OCI-LY7 (cell line): ENCODE measurements at regions not wholly inside any gene's neighbourhood (a gene's known extent, or its start where the extent isn't known, plus 50 kb on each side); places are given as distances from the start of the nearest gene placed in this dataset.

Source experiments
- BruUV-seq: library from RNA; stranded (reverse); fragments of 400-500 nt; replicated peaks from 2 replicates; lab custom pipeline; 2021; lab: Mats Ljungman, UMichigan
- CTCF ChIA-PET: fragments of 300-600 bp; sonication (Branson Sonifier 250); formaldehyde crosslinking; loops from one replicate; lab custom pipeline; 2022; ENCODE audit warnings: antibody characterized with exemption; ENCODE audit not compliant: unreplicated experiment; lab: Charles Lee
- POLR2A ChIA-PET: fragments of 300-600 bp; sonication (Branson Sonifier 250); formaldehyde crosslinking; loops from one replicate; lab custom pipeline; 2022; ENCODE audit warnings: antibody characterized with exemption; lab: Charles Lee
- DNase-seq: peaks from one replicate; pipeline ENCODE4 v3.0.0-alpha.2; 2015; ENCODE audit warnings: low spot score
- H2AFZ ChIP-seq: fragments of 200-600 bp; sonication (generic), shearing (Covaris generic); 2 replicates; pipeline ENCODE4 v1.6.1; 2014; ENCODE audit warnings: mild to moderate bottlenecking, antibody characterized with exemption, low read length, moderate library complexity
- H3K27ac ChIP-seq: fragments of 200-600 bp; sonication (generic); 2 replicates; pipeline ENCODE4 v1.5.1; 2014; ENCODE audit warnings: mixed run types, low read depth, mild to moderate bottlenecking, moderate library complexity, low read length, inconsistent platforms; ENCODE audit not compliant: poor library complexity, severe bottlenecking
- H3K36me3 ChIP-seq: fragments of 200-600 bp; sonication (generic); 2 replicates; pipeline ENCODE4 v1.6.1; 2014; ENCODE audit warnings: mild to moderate bottlenecking, antibody characterized with exemption, low read length, moderate library complexity, mixed read lengths; ENCODE audit not compliant: insufficient read depth
- H3K4me1 ChIP-seq: fragments of 200-600 bp; sonication (generic); 2 replicates; pipeline ENCODE4 v1.5.1; 2014; ENCODE audit warnings: mild to moderate bottlenecking, low read length; ENCODE audit not compliant: insufficient read depth, poor library complexity, severe bottlenecking
- H3K4me2 ChIP-seq: fragments of 200-600 bp; sonication (generic); 2 replicates; pipeline ENCODE4 v1.6.1; 2014; ENCODE audit warnings: mild to moderate bottlenecking, low read length
- H3K4me3 ChIP-seq: fragments of 200-600 bp; sonication (generic); 2 replicates; pipeline ENCODE4 v1.5.1; 2014; ENCODE audit warnings: mild to moderate bottlenecking, low read depth, low read length; ENCODE audit not compliant: poor library complexity, severe bottlenecking
- H3K79me2 ChIP-seq: fragments of 200-600 bp; sonication (generic); 2 replicates; pipeline ENCODE4 v1.6.1; 2016; ENCODE audit warnings: low read depth, mild to moderate bottlenecking, low read length, moderate library complexity, mixed read lengths; ENCODE audit not compliant: insufficient read depth
- H3K9me2 ChIP-seq: fragments of 200-600 bp; sonication (generic); 2 replicates; pipeline ENCODE4 v1.6.1; 2016; ENCODE audit warnings: mild to moderate bottlenecking, low read length, mixed read lengths; ENCODE audit not compliant: insufficient read depth
- H3K9me3 ChIP-seq: fragments of 200-600 bp; sonication (generic); 2 replicates; pipeline ENCODE4 v1.6.1; 2014; ENCODE audit warnings: mild to moderate bottlenecking, mixed run types, low read length, mixed read lengths
- H4K20me1 ChIP-seq: fragments of 200-600 bp; sonication (generic); 2 replicates; pipeline ENCODE4 v1.6.1; 2014; ENCODE audit warnings: mild to moderate bottlenecking, antibody characterized with exemption, low read length, moderate library complexity, mixed read lengths; ENCODE audit not compliant: insufficient read depth
- CTCF ChIP-seq: fragments of 200-600 bp; sonication (generic); conservative IDR thresholded peaks from 2 replicates; pipeline ENCODE4 v1.5.1; 2014; ENCODE audit warnings: mild to moderate bottlenecking, antibody characterized with exemption, low read length, moderate library complexity, mixed read lengths
- EZH2phosphoT487 ChIP-seq: fragments of 200-600 bp; sonication (generic); IDR thresholded peaks from 2 replicates; pipeline ENCODE4 v1.6.1; 2018; ENCODE audit warnings: low read depth, borderline replicate concordance, mild to moderate bottlenecking, mixed run types, antibody characterized with exemption, low read length, moderate library complexity, mixed read lengths
- intact Hi-C: fragments of 100-400 bp; cut with micrococcal nuclease; formaldehyde crosslinking; loops from one replicate; pipeline ENCODE4 v1.10.0; 2022; ENCODE audit not compliant: unreplicated experiment

GRCh38 chr2:23008440-23008839, 376.5 kb upstream of the KLHL29 start:
- Histone ChIP-seq H3K4me1 (no peaks in the 10 kb centered on the region), H3K9me2 (no peaks in the 10 kb centered on the region), H3K9me3 (no peaks in the 10 kb centered on the region), H3K27ac (no peak overlapping the region), H4K20me1 (no peaks in the 10 kb centered on the region), H2AFZ (no peak overlapping the region), H3K4me3 (no peak overlapping the region), H3K79me2 (no peaks in the 10 kb centered on the region), H3K36me3 (no peaks in the 10 kb centered on the region), H3K4me2 (no peak overlapping the region)
- CTCF ChIA-PET, result no interaction called here
- POLR2A ChIA-PET, result interaction anchor here (1.0 kb wide), 1 partner anchor 8 kb away, joined by 3 read pairs; no protein-coding TSS in a partner anchor
- TF ChIP-seq CTCF, result no peak
- no peak for TF ChIP-seq EZH2phosphoT487
- no TSS peak for BruUV-seq
- no peak for DNase-seq
- intact Hi-C loops, result no loop called here

GRCh38 chr2:23008951-23009350, 376.0 kb upstream of the KLHL29 start:
- Histone ChIP-seq H2AFZ (no peak overlapping the region), H3K79me2 (no peaks in the 10 kb centered on the region), H3K36me3 (no peaks in the 10 kb centered on the region), H3K9me3 (no peaks in the 10 kb centered on the region), H3K27ac (no peak overlapping the region), H4K20me1 (no peaks in the 10 kb centered on the region), H3K9me2 (no peaks in the 10 kb centered on the region), H3K4me2 (no peak overlapping the region), H3K4me3 (no peak overlapping the region), H3K4me1 (no peaks in the 10 kb centered on the region)
- CTCF ChIA-PET, result no interaction called here
- POLR2A ChIA-PET, result interaction anchor here (1.0 kb wide), 1 partner anchor 9 kb away, joined by 3 read pairs; no protein-coding TSS in a partner anchor
- TF ChIP-seq CTCF (no peak), EZH2phosphoT487 (no peak)
- intact Hi-C loops, result no loop called here
- DNase-seq, result no peak
- BruUV-seq, result no TSS peak

- no peaks in the 10 kb centered on the region for H3K9me3 ChIP-seq
- no peak overlapping the region for H3K27ac ChIP-seq
- no peak overlapping the region for H3K4me3 ChIP-seq
- no TSS peak for BruUV-seq
- H3K36me3 ChIP-seq, result no peaks in the 10 kb centered on the region
- TF ChIP-seq CTCF (no peak), EZH2phosphoT487 (no peak)
- H3K79me2 ChIP-seq, result no peaks in the 10 kb centered on the region
- ChIA-PET POLR2A (interaction anchor here (1.0 kb wide), 1 partner anchor 9 kb away, joined by 3 read pairs; no protein-coding TSS in a partner anchor), CTCF (no interaction called here)
- no peak for DNase-seq
- intact Hi-C loops, result no loop called here
- H3K4me1 ChIP-seq, result no peaks in the 10 kb centered on the region
- no peaks in the 10 kb centered on the region for H3K9me2 ChIP-seq
- no peaks in the 10 kb centered on the region for H4K20me1 ChIP-seq
- no peak overlapping the region for H2AFZ ChIP-seq
- no peak overlapping the region for H3K4me2 ChIP-seq
Measured at GRCh38 chr2:23009545-23010149, 375.3 kb upstream of the KLHL29 start.
